ENCODE measurements at regions not wholly inside any gene's neighbourhood (a gene's known extent, or its start where the extent isn't known, plus 50 kb on each side); places are given as distances from the start of the nearest gene placed in this dataset.

- DNase-seq (ENCODE audit: low spot score), result no peak
- Mint-ChIP-seq H3K4me3 (ENCODE audit: unreplicated experiment) (no peak overlapping the region), H3K4me1 (ENCODE audit: low read depth) (no peaks in the 10 kb centered on the region), H3K27me3 (ENCODE audit: low read depth) (no peaks in the 10 kb centered on the region), H3K36me3 (ENCODE audit: low read depth) (no peaks in the 10 kb centered on the region), H3K27ac (ENCODE audit: unreplicated experiment) (no peak overlapping the region), H3K9me3 (ENCODE audit: low read depth) (peaks cover 18% of the 10 kb centered on the region)
- TF ChIP-seq CTCF (IDR thresholded peaks at IDR 0.05), result no peak
These were observed 480.8 kb downstream of the RMST start for GRCh38 chr12:97943359-97943758.

DNA sequence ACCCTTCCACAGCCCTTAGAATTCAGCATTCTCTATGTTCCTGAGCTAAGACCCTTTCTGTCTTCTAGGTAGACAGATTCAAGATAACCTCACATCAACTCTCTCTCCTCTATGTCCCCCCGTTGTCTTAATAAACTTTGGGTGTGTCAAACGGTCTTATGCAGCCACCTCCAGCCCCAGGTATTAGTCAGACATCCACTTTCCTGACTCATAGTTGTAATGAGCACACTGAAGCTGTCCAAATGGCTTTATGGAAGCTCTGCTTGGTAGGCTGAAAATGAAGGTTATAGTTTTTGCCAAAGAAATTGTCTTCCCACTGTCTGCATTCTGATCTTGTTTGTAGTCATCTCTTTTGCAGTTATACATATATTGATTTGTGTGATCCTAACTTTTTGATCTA lies 482.0 kb downstream of the RMST start:
- Mint-ChIP-seq H3K4me1 (ENCODE audit: low read depth) (no peaks in the 10 kb centered on the region), H3K4me3 (ENCODE audit: unreplicated experiment) (no peak overlapping the region), H3K27ac (ENCODE audit: unreplicated experiment) (no peak overlapping the region), H3K36me3 (ENCODE audit: low read depth) (no peaks in the 10 kb centered on the region), H3K27me3 (ENCODE audit: low read depth) (no peaks in the 10 kb centered on the region), H3K9me3 (ENCODE audit: low read depth) (peaks cover 19% of the 10 kb centered on the region)
- no peak for TF ChIP-seq CTCF (IDR thresholded peaks at IDR 0.05)
- no peak for DNase-seq (ENCODE audit: low spot score)

DNA sequence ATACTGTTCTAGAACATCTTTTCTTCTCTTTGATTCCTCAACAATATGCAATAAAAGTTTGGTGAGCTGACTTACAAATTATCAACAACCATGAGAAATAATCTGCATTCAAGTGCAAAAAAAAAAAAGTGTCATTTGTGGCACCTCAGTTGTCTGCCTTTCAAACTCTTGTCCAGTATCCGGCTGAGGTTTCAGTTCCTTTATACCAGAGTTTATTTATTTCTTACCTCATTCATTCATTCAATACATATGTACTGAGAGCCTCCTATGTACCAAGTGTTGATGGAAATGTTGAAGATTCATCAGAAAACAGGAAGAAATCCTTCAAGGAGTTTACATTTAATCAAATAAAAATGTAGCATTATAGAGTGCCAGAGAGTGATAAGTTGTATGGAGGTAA lies 484.1 kb downstream of the RMST start:
- TF ChIP-seq CTCF (IDR thresholded peaks at IDR 0.05), result no peak
- H3K4me3 Mint-ChIP-seq (ENCODE audit: unreplicated experiment), result no peak overlapping the region
- no peak for DNase-seq (ENCODE audit: low spot score)

GRCh38 chr12:97948591-97948990 lies 486.0 kb downstream of the RMST start:
- Mint-ChIP-seq H3K36me3 (ENCODE audit: low read depth) (no peaks in the 10 kb centered on the region), H3K27me3 (ENCODE audit: low read depth) (no peaks in the 10 kb centered on the region), H3K9me3 (ENCODE audit: low read depth) (peaks cover 17% of the 10 kb centered on the region), H3K4me3 (ENCODE audit: unreplicated experiment) (no peak overlapping the region), H3K4me1 (ENCODE audit: low read depth) (no peaks in the 10 kb centered on the region), H3K27ac (ENCODE audit: unreplicated experiment) (no peak overlapping the region)
- TF ChIP-seq CTCF (IDR thresholded peaks at IDR 0.05), result no peak
- DNase-seq (ENCODE audit: low spot score), result no peak

More for the DNA sequence above, 484.1 kb downstream of the RMST start:
- Mint-ChIP-seq H3K27ac (ENCODE audit: unreplicated experiment) (no peak overlapping the region), H3K27me3 (ENCODE audit: low read depth) (no peaks in the 10 kb centered on the region), H3K36me3 (ENCODE audit: low read depth) (no peaks in the 10 kb centered on the region), H3K9me3 (ENCODE audit: low read depth) (peaks cover 19% of the 10 kb centered on the region), H3K4me1 (ENCODE audit: low read depth) (no peaks in the 10 kb centered on the region)

GRCh38 chr12:97951239-97951638 lies 488.6 kb downstream of the RMST start:
- H3K27me3 Mint-ChIP-seq (ENCODE audit: low read depth), result no peaks in the 10 kb centered on the region
- DNase-seq (ENCODE audit: low spot score), result no peak
- no peak overlapping the region for H3K27ac Mint-ChIP-seq (ENCODE audit: unreplicated experiment)
- peaks cover 25% of the 10 kb centered on the region for H3K9me3 Mint-ChIP-seq (ENCODE audit: low read depth)
- H3K4me3 Mint-ChIP-seq (ENCODE audit: unreplicated experiment), result no peak overlapping the region
- no peak for TF ChIP-seq CTCF (IDR thresholded peaks at IDR 0.05)
- no peaks in the 10 kb centered on the region for H3K4me1 Mint-ChIP-seq (ENCODE audit: low read depth)
- no peaks in the 10 kb centered on the region for H3K36me3 Mint-ChIP-seq (ENCODE audit: low read depth)
